Suprapubic skin (tissue), 4 donors: ENCODE measurements at regions not wholly inside any gene's neighbourhood (a gene's known extent, or its start where the extent isn't known, plus 50 kb on each side); places are given as distances from the start of the nearest gene placed in this dataset.
"Not testable (repeated sequence)": the region's sequence is repeated elsewhere in the genome, so short reads cannot be mapped to it uniquely, and the experiment has no call there.

Experiments
- DNase-seq, 2 donors: peaks; one replicate each; pipeline ENCODE4 v3.0.0-alpha.2; 2019; ENCODE audit warnings: low spot score in 2 of 2
- H3K27ac ChIP-seq: fragments of 200-600 bp; sonication (generic); one replicate; pipeline ENCODE4 v1.5.1; 2019
- H3K27me3 ChIP-seq: fragments of 200-600 bp; sonication (generic); one replicate; pipeline ENCODE4 v1.5.1; 2019
- H3K36me3 ChIP-seq: fragments of 200-600 bp; sonication (generic); one replicate; pipeline ENCODE4 v1.5.1; 2019
- H3K4me1 ChIP-seq: fragments of 200-600 bp; sonication (generic); one replicate; pipeline ENCODE4 v1.5.1; 2019
- H3K4me3 ChIP-seq: fragments of 200-600 bp; sonication (generic); one replicate; pipeline ENCODE4 v1.5.1; 2019; ENCODE audit warnings: mild to moderate bottlenecking
- H3K9me3 ChIP-seq: fragments of 200-600 bp; sonication (generic); one replicate; pipeline ENCODE4 v1.5.1; 2019
- EP300 ChIP-seq: sonication (generic); formaldehyde crosslinking; IDR thresholded peaks from one replicate; pipeline ENCODE4 v1.6.1; 2017; ENCODE audit warnings: antibody characterized with exemption
- POLR2A ChIP-seq, 2 donors: fragments of 450-650 bp; IDR thresholded peaks; one replicate each; pipeline ENCODE4 v1.6.1; 2017; ENCODE audit warnings: antibody characterized with exemption in 2 of 2, mild to moderate bottlenecking in 2 of 2, moderate library complexity in 2 of 2
- POLR2AphosphoS5 ChIP-seq, 3 donors: sonication (generic); formaldehyde crosslinking; IDR thresholded peaks; one replicate each; pipeline ENCODE4 v1.6.1; 2017; ENCODE audit warnings: antibody characterized with exemption in 3 of 3
- WGBS: methylation state at CpG from one replicate; pipeline ENCODE4 v1.1.5; 2018; 5-methylcytosine and 5-hydroxymethylcytosine counted together
- TF ChIP-seq, protein P1 (sequence below), 2 donors: fragments of 200-600 bp in 1 of 2; fragments of 450-650 bp in 1 of 2; sonication (generic) in 1 of 2; IDR thresholded peaks; one replicate each; pipeline ENCODE4 v1.5.1; 2016 to 2019; ENCODE audit warnings: antibody characterized with exemption in 2 of 2, mild to moderate bottlenecking in 1 of 2, moderate library complexity in 1 of 2

GRCh38 chr9:29160763-29161353 is 1587.6 kb upstream of the C9orf72 start:
- Histone ChIP-seq H3K4me3 (no peak overlapping the region), H3K27ac (no peak overlapping the region), H3K27me3 (no peaks in the 10 kb centered on the region), H3K36me3 (no peaks in the 10 kb centered on the region), H3K4me1 (no peaks in the 10 kb centered on the region), H3K9me3 (no peaks in the 10 kb centered on the region)
- TF ChIP-seq POLR2A (IDR thresholded peaks at IDR 0.05) (no peak), EP300 (no peak), POLR2AphosphoS5 (IDR thresholded peaks at IDR 0.05) (no peak)
- TF ChIP-seq, protein P1, sequence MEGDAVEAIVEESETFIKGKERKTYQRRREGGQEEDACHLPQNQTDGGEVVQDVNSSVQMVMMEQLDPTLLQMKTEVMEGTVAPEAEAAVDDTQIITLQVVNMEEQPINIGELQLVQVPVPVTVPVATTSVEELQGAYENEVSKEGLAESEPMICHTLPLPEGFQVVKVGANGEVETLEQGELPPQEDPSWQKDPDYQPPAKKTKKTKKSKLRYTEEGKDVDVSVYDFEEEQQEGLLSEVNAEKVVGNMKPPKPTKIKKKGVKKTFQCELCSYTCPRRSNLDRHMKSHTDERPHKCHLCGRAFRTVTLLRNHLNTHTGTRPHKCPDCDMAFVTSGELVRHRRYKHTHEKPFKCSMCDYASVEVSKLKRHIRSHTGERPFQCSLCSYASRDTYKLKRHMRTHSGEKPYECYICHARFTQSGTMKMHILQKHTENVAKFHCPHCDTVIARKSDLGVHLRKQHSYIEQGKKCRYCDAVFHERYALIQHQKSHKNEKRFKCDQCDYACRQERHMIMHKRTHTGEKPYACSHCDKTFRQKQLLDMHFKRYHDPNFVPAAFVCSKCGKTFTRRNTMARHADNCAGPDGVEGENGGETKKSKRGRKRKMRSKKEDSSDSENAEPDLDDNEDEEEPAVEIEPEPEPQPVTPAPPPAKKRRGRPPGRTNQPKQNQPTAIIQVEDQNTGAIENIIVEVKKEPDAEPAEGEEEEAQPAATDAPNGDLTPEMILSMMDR (IDR thresholded peaks at IDR 0.05) = no peak
- no peak for DNase-seq
- 69% methylated on average over 6 of the region's 6 CpGs for WGBS

- WGBS = 68% methylated on average over 3 of the region's 3 CpGs
- H3K27me3 ChIP-seq = no peaks in the 10 kb centered on the region
- TF ChIP-seq POLR2A (IDR thresholded peaks at IDR 0.05) = no peak
- TF ChIP-seq, protein P1 (IDR thresholded peaks at IDR 0.05) = no peak
- no peak for TF ChIP-seq POLR2AphosphoS5 (IDR thresholded peaks at IDR 0.05)
- no peak for TF ChIP-seq EP300
- H3K36me3 ChIP-seq = no peaks in the 10 kb centered on the region
- DNase-seq = no peak
- H3K27ac ChIP-seq = no peak overlapping the region
- H3K4me3 ChIP-seq = no peak overlapping the region
- H3K4me1 ChIP-seq = no peaks in the 10 kb centered on the region
- no peaks in the 10 kb centered on the region for H3K9me3 ChIP-seq
Observed at GRCh38 chr9:29174136-29174535, 1600.9 kb upstream of the C9orf72 start.

DNA sequence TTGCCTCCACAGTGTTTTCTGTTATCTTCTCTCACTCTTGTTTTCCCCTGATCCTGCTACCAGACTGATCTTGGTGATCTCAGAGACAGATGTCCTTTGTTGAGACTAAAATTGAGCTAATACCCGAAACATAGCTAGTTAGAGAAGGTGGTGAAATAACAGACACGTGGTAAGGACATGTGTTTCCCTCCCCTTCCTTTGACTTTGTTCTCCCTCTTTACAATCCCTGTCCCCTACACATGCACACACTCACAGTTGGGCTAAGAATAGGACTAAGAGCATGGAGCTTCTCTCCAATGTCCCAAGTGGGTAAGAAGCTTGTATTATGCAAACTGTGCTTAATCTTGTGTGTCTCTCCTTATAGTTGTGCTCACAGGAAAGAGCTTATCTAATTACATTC is 1603.0 kb upstream of the C9orf72 start:
- H3K27me3 ChIP-seq = no peaks in the 10 kb centered on the region
- no peaks in the 10 kb centered on the region for H3K36me3 ChIP-seq
- H3K4me3 ChIP-seq = no peak overlapping the region
- H3K4me1 ChIP-seq = no peaks in the 10 kb centered on the region
- no peaks in the 10 kb centered on the region for H3K9me3 ChIP-seq
- no peak for DNase-seq
- no peak overlapping the region for H3K27ac ChIP-seq
- TF ChIP-seq POLR2AphosphoS5 (IDR thresholded peaks at IDR 0.05) = no peak
- TF ChIP-seq, protein P1 (IDR thresholded peaks at IDR 0.05) = no peak
- TF ChIP-seq EP300 = no peak
- TF ChIP-seq POLR2A (IDR thresholded peaks at IDR 0.05) = no peak
- WGBS = 48% methylated on average over 2 of the region's 2 CpGs

GRCh38 chr9:29176786-29177185 is 1603.5 kb upstream of the C9orf72 start:
- no peaks in the 10 kb centered on the region for H3K27me3 ChIP-seq
- DNase-seq = no peak
- no peaks in the 10 kb centered on the region for H3K9me3 ChIP-seq
- H3K4me3 ChIP-seq = no peak overlapping the region
- no peak overlapping the region for H3K27ac ChIP-seq
- WGBS = 51% methylated on average over 2 of the region's 2 CpGs
- no peaks in the 10 kb centered on the region for H3K36me3 ChIP-seq
- no peaks in the 10 kb centered on the region for H3K4me1 ChIP-seq
- TF ChIP-seq, protein P1 (IDR thresholded peaks at IDR 0.05) = no peak

DNA sequence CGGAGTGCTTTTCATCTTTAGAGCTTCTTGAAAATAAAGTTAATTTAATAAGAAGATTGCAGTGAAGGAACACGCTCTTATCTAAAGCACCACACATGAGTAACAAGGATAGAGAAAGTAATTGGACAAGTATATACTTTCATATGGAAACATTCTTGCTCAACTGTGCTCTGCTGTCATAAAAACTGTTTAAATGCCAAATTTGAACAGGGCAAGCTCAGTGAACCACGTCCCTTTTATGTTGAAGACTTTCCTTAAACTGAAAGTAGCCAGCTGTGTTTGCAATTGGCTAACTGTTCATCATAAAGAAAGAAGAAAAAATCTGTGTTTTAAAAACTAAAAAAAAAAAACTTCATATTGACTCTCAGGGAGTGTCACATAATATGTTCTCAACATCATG is 1610.7 kb upstream of the C9orf72 start:
- Histone ChIP-seq H3K4me3 (no peak overlapping the region), H3K27me3 (no peaks in the 10 kb centered on the region), H3K36me3 (no peaks in the 10 kb centered on the region), H3K27ac (no peak overlapping the region), H3K4me1 (no peaks in the 10 kb centered on the region), H3K9me3 (no peaks in the 10 kb centered on the region)
- TF ChIP-seq EP300 = no peak
- DNase-seq = no peak
- WGBS = 73% methylated on average over 3 of the region's 3 CpGs

DNA sequence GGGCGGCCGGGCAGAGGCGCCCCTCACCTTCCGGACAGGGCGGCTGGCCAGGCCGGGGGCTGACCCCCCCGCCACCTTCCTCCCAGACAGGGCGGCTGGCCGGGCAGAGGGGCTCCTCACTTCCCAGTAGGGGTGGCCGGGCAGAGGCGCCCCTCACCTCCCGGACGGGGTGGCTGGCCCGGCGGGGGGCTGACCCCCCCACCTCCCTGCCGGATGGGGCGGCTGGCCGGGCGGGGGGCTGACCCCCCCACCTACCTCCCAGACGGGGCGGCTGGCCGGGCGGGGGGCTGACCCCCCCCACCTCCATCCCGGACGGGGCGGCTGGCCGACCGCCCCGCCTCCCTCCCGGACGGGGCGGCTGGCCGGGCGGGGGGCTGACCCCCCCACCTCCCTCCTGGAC is 1615.5 kb upstream of the C9orf72 start:
- WGBS = no CpG with 5 or more reads among the region's 34 CpGs
- not testable (repeated sequence) for H3K4me3 ChIP-seq, DNase-seq, H3K27me3 ChIP-seq, H3K36me3 ChIP-seq, H3K27ac ChIP-seq, H3K4me1 ChIP-seq, H3K9me3 ChIP-seq

DNA sequence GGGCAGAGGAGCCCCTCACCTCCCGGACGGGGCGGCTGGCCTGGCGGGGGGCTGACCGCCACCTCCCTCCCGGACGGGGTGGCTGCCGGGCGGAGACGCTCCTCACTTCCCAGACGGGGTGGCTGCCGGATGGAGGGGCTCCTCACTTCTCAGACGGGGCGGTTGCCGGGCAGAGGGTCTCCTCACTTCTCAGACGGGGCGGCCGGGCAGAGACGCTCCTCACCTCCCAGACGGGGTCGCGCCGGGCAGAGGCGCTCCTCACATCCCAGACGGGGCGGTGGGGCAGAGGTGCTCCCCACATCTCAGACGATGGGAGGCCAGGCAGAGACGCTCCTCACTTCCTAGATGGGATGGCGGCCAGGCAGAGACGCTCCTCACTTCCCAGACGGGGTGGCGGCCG is 1615.9 kb upstream of the C9orf72 start:
- H3K27me3 ChIP-seq, H3K27ac ChIP-seq, H3K9me3 ChIP-seq, H3K36me3 ChIP-seq, DNase-seq, H3K4me1 ChIP-seq, H3K4me3 ChIP-seq: not testable (repeated sequence)
- no CpG with 5 or more reads among the region's 33 CpGs for WGBS
